ENCODE measurements at regions not wholly inside any gene's neighbourhood (a gene's known extent, or its start where the extent isn't known, plus 50 kb on each side); places are given as distances from the start of the nearest gene placed in this dataset.
"Not testable (repeated sequence)": the region's sequence is repeated elsewhere in the genome, so short reads cannot be mapped to it uniquely, and the experiment has no call there.

- no peak for DNase-seq
Measured at GRCh38 chr2:3034856-3035255, 342.8 kb downstream of the EIPR1 start.

- no peak for DNase-seq
Measured at GRCh38 chr2:3034396-3034795, 343.2 kb downstream of the EIPR1 start.

GRCh38 chr2:3033315-3033714 is 344.3 kb downstream of the EIPR1 start:
- DNase-seq, result no peak

- DNase-seq, result not testable (repeated sequence)
Measured at GRCh38 chr2:3030791-3031190, 346.8 kb downstream of the EIPR1 start.

GRCh38 chr2:3025984-3026383 is 351.6 kb downstream of the EIPR1 start:
- DNase-seq, result no peak

- no peak for DNase-seq
Measured at GRCh38 chr2:3025261-3025660, 352.4 kb downstream of the EIPR1 start.

- DNase-seq, result no peak
Measured at GRCh38 chr2:3024401-3024935, 353.1 kb downstream of the EIPR1 start.

GRCh38 chr2:3023531-3023930 is 354.1 kb downstream of the EIPR1 start:
- no peak for DNase-seq

- DNase-seq, result no peak
Measured at GRCh38 chr2:3022841-3023372, 354.7 kb downstream of the EIPR1 start.

GRCh38 chr2:3021720-3022119 is 355.9 kb downstream of the EIPR1 start:
- no peak for DNase-seq

GRCh38 chr2:3010001-3010400 is 367.6 kb downstream of the EIPR1 start:
- DNase-seq, result no peak

- DNase-seq, result no peak
Measured at GRCh38 chr2:3009483-3009882, 368.1 kb downstream of the EIPR1 start.

- no peak for DNase-seq
Measured at GRCh38 chr2:3009005-3009404, 368.6 kb downstream of the EIPR1 start.

GRCh38 chr2:3008561-3008960 is 369.1 kb downstream of the EIPR1 start:
- no peak for DNase-seq

- DNase-seq, result no peak
Measured at GRCh38 chr2:3007135-3007534, 370.5 kb downstream of the EIPR1 start.

GRCh38 chr2:3005859-3006501 is 371.6 kb downstream of the EIPR1 start:
- no peak for DNase-seq

GRCh38 chr2:3001615-3002560 is 375.7 kb downstream of the EIPR1 start:
- DNase-seq, result no peak

- no peak for DNase-seq
Measured at GRCh38 chr2:3000968-3001367, 376.6 kb downstream of the EIPR1 start.

GRCh38 chr2:3000125-3000524 is 377.5 kb downstream of the EIPR1 start:
- no peak for DNase-seq

- no peak for DNase-seq
Measured at GRCh38 chr2:2998971-2999370, 378.6 kb downstream of the EIPR1 start.

GRCh38 chr2:2993172-2993692 is 384.4 kb downstream of the EIPR1 start:
- no peak for DNase-seq

- no peak for DNase-seq
Measured at GRCh38 chr2:2992634-2993033, 385.0 kb downstream of the EIPR1 start.

GRCh38 chr2:2985020-2985419 is 392.6 kb downstream of the EIPR1 start:
- DNase-seq, result no peak

- no peak for DNase-seq
Measured at GRCh38 chr2:2981000-2981399, 396.6 kb downstream of the EIPR1 start.

Measured in NCI-H1092 (cell line).